ENCODE measurements at regions not wholly inside any gene's neighbourhood (a gene's known extent, or its start where the extent isn't known, plus 50 kb on each side); places are given as distances from the start of the nearest gene placed in this dataset.

GRCh38 chr4:110268790-110269189, 70.4 kb upstream of the ELOVL6 start:
- no peak for DNase-seq (ENCODE audit: low read depth)
- no peak for TF ChIP-seq CTCF (IDR thresholded peaks at IDR 0.05; ENCODE audit: low read length, missing control alignments)
- H3K4me3 ChIP-seq (replicated peaks; ENCODE audit: low read depth, low read length): no peak overlapping the region

GRCh38 chr4:110268352-110268751, 69.9 kb upstream of the ELOVL6 start:
- no peak overlapping the region for H3K4me3 ChIP-seq (replicated peaks; ENCODE audit: low read depth, low read length)
- DNase-seq (ENCODE audit: low read depth): no peak
- no peak for TF ChIP-seq CTCF (IDR thresholded peaks at IDR 0.05; ENCODE audit: low read length, missing control alignments)

GRCh38 chr4:110266136-110266535, 67.7 kb upstream of the ELOVL6 start:
- no peak for TF ChIP-seq CTCF (IDR thresholded peaks at IDR 0.05; ENCODE audit: low read length, missing control alignments)
- H3K4me3 ChIP-seq (replicated peaks; ENCODE audit: low read depth, low read length): no peak overlapping the region
- no peak for DNase-seq (ENCODE audit: low read depth)

GRCh38 chr4:110265001-110265400, 66.6 kb upstream of the ELOVL6 start:
- TF ChIP-seq CTCF (IDR thresholded peaks at IDR 0.05; ENCODE audit: low read length, missing control alignments): no peak
- DNase-seq (ENCODE audit: low read depth): no peak
- no peak overlapping the region for H3K4me3 ChIP-seq (replicated peaks; ENCODE audit: low read depth, low read length)

GRCh38 chr4:110260299-110260698, 61.9 kb upstream of the ELOVL6 start:
- TF ChIP-seq CTCF (IDR thresholded peaks at IDR 0.05; ENCODE audit: low read length, missing control alignments): no peak
- DNase-seq (ENCODE audit: low read depth): no peak
- no peak overlapping the region for H3K4me3 ChIP-seq (replicated peaks; ENCODE audit: low read depth, low read length)

- H3K4me3 ChIP-seq (replicated peaks; ENCODE audit: low read depth, low read length): no peak overlapping the region
- no peak for DNase-seq (ENCODE audit: low read depth)
- TF ChIP-seq CTCF (IDR thresholded peaks at IDR 0.05; ENCODE audit: low read length, missing control alignments): no peak
Observed at GRCh38 chr4:110250023-110250387, 51.6 kb upstream of the ELOVL6 start.

GRCh38 chr4:110248831-110249253, 50.4 kb upstream of the ELOVL6 start:
- DNase-seq (ENCODE audit: low read depth): no peak
- TF ChIP-seq CTCF (IDR thresholded peaks at IDR 0.05; ENCODE audit: low read length, missing control alignments): no peak
- no peak overlapping the region for H3K4me3 ChIP-seq (replicated peaks; ENCODE audit: low read depth, low read length)
